ENCODE measurements at regions not wholly inside any gene's neighbourhood (a gene's known extent, or its start where the extent isn't known, plus 50 kb on each side); places are given as distances from the start of the nearest gene placed in this dataset.

DNA sequence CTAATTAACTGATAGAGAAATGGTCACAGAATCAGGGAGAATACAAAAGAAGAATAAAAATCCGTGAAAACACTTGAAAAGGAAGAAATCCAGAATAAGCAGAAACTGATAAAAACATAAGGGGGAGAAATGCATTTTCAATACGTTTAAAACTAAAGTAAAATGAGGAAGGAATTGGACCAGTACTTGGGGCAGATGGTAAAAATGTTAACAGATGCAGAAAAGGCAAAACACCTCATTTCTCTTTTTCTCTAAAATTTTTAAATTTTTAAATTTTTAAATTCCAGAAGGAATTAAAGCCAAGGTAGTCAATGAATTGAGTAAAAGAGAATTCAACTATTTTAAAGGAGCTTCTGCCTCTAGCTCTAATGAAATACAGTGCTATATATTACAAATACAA is 353.9 kb downstream of the METTL4 start:
- no peak overlapping the region for H3K4me2 ChIP-seq (ENCODE audit: low read depth, low read length)
- TF ChIP-seq, protein P1, sequence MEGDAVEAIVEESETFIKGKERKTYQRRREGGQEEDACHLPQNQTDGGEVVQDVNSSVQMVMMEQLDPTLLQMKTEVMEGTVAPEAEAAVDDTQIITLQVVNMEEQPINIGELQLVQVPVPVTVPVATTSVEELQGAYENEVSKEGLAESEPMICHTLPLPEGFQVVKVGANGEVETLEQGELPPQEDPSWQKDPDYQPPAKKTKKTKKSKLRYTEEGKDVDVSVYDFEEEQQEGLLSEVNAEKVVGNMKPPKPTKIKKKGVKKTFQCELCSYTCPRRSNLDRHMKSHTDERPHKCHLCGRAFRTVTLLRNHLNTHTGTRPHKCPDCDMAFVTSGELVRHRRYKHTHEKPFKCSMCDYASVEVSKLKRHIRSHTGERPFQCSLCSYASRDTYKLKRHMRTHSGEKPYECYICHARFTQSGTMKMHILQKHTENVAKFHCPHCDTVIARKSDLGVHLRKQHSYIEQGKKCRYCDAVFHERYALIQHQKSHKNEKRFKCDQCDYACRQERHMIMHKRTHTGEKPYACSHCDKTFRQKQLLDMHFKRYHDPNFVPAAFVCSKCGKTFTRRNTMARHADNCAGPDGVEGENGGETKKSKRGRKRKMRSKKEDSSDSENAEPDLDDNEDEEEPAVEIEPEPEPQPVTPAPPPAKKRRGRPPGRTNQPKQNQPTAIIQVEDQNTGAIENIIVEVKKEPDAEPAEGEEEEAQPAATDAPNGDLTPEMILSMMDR (IDR thresholded peaks at IDR 0.05; ENCODE audit: low read length) = no peak
- no peaks in the 10 kb centered on the region for H3K36me3 ChIP-seq (replicated peaks; ENCODE audit: insufficient read depth, low read length)
- no peak for DNase-seq
- H3K4me1 ChIP-seq (ENCODE audit: low read length) = no peaks in the 10 kb centered on the region
- H3K4me3 ChIP-seq (ENCODE audit: low read length) = no peak overlapping the region
- H3F3A ChIP-seq (ENCODE audit: insufficient read depth, low read length) = no peaks in the 10 kb centered on the region
- no peak overlapping the region for H3K9ac ChIP-seq (ENCODE audit: low read length)
- H2AFZ ChIP-seq (ENCODE audit: low read length) = no peak overlapping the region
- no peak overlapping the region for H3K27ac ChIP-seq (ENCODE audit: low read length)
- H3K9me2 ChIP-seq (replicated peaks; ENCODE audit: insufficient read depth, low read length) = no peaks in the 10 kb centered on the region
- H3K79me2 ChIP-seq (ENCODE audit: low read length) = no peaks in the 10 kb centered on the region
- H3K27me3 ChIP-seq (replicated peaks; ENCODE audit: insufficient read depth, low read length) = no peaks in the 10 kb centered on the region
- no peaks in the 10 kb centered on the region for H4K20me1 ChIP-seq (ENCODE audit: insufficient read depth, low read length)
- H3K9me3 ChIP-seq (replicated peaks; ENCODE audit: insufficient read depth, low read length) = no peaks in the 10 kb centered on the region

DNA sequence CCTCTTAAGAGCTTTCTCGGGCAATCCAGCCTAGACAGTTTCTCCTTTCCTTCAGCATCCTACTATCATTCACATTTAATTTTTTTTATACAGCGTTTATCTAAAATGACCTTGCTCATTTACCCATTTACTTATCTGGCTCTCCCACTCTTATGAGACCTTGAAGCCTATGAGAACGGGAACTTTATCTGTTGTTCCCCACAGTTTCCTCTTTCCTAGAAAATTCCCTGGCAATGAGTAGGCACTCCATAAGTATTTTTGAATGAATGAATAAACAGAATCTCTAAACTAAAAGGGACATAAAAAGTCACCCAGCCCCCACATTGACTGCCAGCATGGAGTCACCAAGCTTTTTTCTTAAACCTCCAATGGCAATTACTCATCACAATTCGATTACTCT is 353.2 kb downstream of the METTL4 start:
- no peak for DNase-seq
- H3K4me1 ChIP-seq (ENCODE audit: low read length) = no peaks in the 10 kb centered on the region
- H3K27me3 ChIP-seq (replicated peaks; ENCODE audit: insufficient read depth, low read length) = no peaks in the 10 kb centered on the region
- H3K9me3 ChIP-seq (replicated peaks; ENCODE audit: insufficient read depth, low read length) = no peaks in the 10 kb centered on the region
- H3F3A ChIP-seq (ENCODE audit: insufficient read depth, low read length) = no peaks in the 10 kb centered on the region
- no peak overlapping the region for H3K4me3 ChIP-seq (ENCODE audit: low read length)
- H3K27ac ChIP-seq (ENCODE audit: low read length) = no peak overlapping the region
- no peak overlapping the region for H2AFZ ChIP-seq (ENCODE audit: low read length)
- H3K9me2 ChIP-seq (replicated peaks; ENCODE audit: insufficient read depth, low read length) = no peaks in the 10 kb centered on the region
- TF ChIP-seq EZH2phosphoT487 (IDR thresholded peaks at IDR 0.05; ENCODE audit: low read length) (no peak), EZH2 (optimal IDR thresholded peaks at IDR 0.05; ENCODE audit: low read depth, low read length) (no peak)
- TF ChIP-seq, protein P1 (IDR thresholded peaks at IDR 0.05; ENCODE audit: low read length) = no peak
- no peaks in the 10 kb centered on the region for H3K79me2 ChIP-seq (ENCODE audit: low read length)
- H3K9ac ChIP-seq (ENCODE audit: low read length) = no peak overlapping the region
- no peak overlapping the region for H3K4me2 ChIP-seq (ENCODE audit: low read depth, low read length)
- H4K20me1 ChIP-seq (ENCODE audit: insufficient read depth, low read length) = no peaks in the 10 kb centered on the region
- H3K36me3 ChIP-seq (replicated peaks; ENCODE audit: insufficient read depth, low read length) = no peaks in the 10 kb centered on the region

GRCh38 chr18:2219706-2220105 is 351.6 kb downstream of the METTL4 start:
- H4K20me1 ChIP-seq (ENCODE audit: insufficient read depth, low read length) = no peaks in the 10 kb centered on the region
- H3K27me3 ChIP-seq (replicated peaks; ENCODE audit: insufficient read depth, low read length) = no peaks in the 10 kb centered on the region
- H3K36me3 ChIP-seq (replicated peaks; ENCODE audit: insufficient read depth, low read length) = no peaks in the 10 kb centered on the region
- H3K9ac ChIP-seq (ENCODE audit: low read length) = no peak overlapping the region
- H3K27ac ChIP-seq (ENCODE audit: low read length) = no peak overlapping the region
- TF ChIP-seq EZH2 (optimal IDR thresholded peaks at IDR 0.05; ENCODE audit: low read depth, low read length) (no peak), EZH2phosphoT487 (IDR thresholded peaks at IDR 0.05; ENCODE audit: low read length) (no peak)
- TF ChIP-seq, protein P1 (IDR thresholded peaks at IDR 0.05; ENCODE audit: low read length) = no peak
- H3K4me3 ChIP-seq (ENCODE audit: low read length) = no peak overlapping the region
- H2AFZ ChIP-seq (ENCODE audit: low read length) = no peak overlapping the region
- no peaks in the 10 kb centered on the region for H3K9me2 ChIP-seq (replicated peaks; ENCODE audit: insufficient read depth, low read length)
- H3K9me3 ChIP-seq (replicated peaks; ENCODE audit: insufficient read depth, low read length) = no peaks in the 10 kb centered on the region
- H3K79me2 ChIP-seq (ENCODE audit: low read length) = no peaks in the 10 kb centered on the region
- no peaks in the 10 kb centered on the region for H3F3A ChIP-seq (ENCODE audit: insufficient read depth, low read length)
- no peak overlapping the region for H3K4me2 ChIP-seq (ENCODE audit: low read depth, low read length)
- no peaks in the 10 kb centered on the region for H3K4me1 ChIP-seq (ENCODE audit: low read length)
- no peak for DNase-seq
